ENCODE measurements at regions not wholly inside any gene's neighbourhood (a gene's known extent, or its start where the extent isn't known, plus 50 kb on each side); places are given as distances from the start of the nearest gene placed in this dataset.

DNA sequence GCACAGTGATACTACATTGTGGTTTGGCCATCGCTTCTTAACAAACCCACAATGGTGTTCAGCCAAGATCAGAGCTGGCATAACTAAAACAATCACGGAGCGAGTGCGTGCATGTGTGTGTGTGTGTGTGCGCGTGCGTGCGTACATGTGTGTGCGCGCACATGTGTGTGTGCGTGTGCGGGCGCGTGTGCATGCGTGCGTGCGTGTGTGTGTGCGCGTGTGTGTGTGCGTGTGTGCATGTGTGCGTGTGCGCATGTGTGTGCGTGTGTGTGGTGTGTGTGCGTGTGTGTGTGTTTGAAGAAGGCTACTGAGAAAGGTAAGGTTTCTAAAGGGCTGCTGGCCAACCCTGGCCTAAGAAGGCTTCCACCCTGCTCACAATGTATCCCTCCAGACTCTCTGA is 582.4 kb downstream of the CMPK2 start:
- no peak overlapping the region for H2AFZ ChIP-seq (ENCODE audit: low read depth, low read length)
- no peaks in the 10 kb centered on the region for H3K79me2 ChIP-seq (replicated peaks; ENCODE audit: insufficient read depth, low read length)
- no peaks in the 10 kb centered on the region for H3K36me3 ChIP-seq (ENCODE audit: insufficient read depth, low read length)
- H4K20me1 ChIP-seq (ENCODE audit: insufficient read depth), result no peaks in the 10 kb centered on the region
- TF ChIP-seq MXI1 (conservative IDR thresholded peaks at IDR 0.05; ENCODE audit: poor library complexity, severe bottlenecking) (no peak), EP300 (conservative IDR thresholded peaks at IDR 0.05; ENCODE audit: poor library complexity, severe bottlenecking) (no peak), POLR2AphosphoS5 (IDR thresholded peaks at IDR 0.05) (no peak), EZH2 (IDR thresholded peaks at IDR 0.05; ENCODE audit: borderline replicate concordance, insufficient read depth, low read length, poor library complexity, severe bottlenecking) (no peak), RAD21 (conservative IDR thresholded peaks at IDR 0.05) (no peak), TAF1 (IDR thresholded peaks at IDR 0.05; ENCODE audit: low read depth) (no peak), SMC3 (conservative IDR thresholded peaks at IDR 0.05; ENCODE audit: poor library complexity) (no peak)
- TF ChIP-seq, protein P1, sequence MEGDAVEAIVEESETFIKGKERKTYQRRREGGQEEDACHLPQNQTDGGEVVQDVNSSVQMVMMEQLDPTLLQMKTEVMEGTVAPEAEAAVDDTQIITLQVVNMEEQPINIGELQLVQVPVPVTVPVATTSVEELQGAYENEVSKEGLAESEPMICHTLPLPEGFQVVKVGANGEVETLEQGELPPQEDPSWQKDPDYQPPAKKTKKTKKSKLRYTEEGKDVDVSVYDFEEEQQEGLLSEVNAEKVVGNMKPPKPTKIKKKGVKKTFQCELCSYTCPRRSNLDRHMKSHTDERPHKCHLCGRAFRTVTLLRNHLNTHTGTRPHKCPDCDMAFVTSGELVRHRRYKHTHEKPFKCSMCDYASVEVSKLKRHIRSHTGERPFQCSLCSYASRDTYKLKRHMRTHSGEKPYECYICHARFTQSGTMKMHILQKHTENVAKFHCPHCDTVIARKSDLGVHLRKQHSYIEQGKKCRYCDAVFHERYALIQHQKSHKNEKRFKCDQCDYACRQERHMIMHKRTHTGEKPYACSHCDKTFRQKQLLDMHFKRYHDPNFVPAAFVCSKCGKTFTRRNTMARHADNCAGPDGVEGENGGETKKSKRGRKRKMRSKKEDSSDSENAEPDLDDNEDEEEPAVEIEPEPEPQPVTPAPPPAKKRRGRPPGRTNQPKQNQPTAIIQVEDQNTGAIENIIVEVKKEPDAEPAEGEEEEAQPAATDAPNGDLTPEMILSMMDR (IDR thresholded peaks at IDR 0.05; ENCODE audit: poor library complexity, severe bottlenecking), result no peak
- TF ChIP-seq, protein P2, sequence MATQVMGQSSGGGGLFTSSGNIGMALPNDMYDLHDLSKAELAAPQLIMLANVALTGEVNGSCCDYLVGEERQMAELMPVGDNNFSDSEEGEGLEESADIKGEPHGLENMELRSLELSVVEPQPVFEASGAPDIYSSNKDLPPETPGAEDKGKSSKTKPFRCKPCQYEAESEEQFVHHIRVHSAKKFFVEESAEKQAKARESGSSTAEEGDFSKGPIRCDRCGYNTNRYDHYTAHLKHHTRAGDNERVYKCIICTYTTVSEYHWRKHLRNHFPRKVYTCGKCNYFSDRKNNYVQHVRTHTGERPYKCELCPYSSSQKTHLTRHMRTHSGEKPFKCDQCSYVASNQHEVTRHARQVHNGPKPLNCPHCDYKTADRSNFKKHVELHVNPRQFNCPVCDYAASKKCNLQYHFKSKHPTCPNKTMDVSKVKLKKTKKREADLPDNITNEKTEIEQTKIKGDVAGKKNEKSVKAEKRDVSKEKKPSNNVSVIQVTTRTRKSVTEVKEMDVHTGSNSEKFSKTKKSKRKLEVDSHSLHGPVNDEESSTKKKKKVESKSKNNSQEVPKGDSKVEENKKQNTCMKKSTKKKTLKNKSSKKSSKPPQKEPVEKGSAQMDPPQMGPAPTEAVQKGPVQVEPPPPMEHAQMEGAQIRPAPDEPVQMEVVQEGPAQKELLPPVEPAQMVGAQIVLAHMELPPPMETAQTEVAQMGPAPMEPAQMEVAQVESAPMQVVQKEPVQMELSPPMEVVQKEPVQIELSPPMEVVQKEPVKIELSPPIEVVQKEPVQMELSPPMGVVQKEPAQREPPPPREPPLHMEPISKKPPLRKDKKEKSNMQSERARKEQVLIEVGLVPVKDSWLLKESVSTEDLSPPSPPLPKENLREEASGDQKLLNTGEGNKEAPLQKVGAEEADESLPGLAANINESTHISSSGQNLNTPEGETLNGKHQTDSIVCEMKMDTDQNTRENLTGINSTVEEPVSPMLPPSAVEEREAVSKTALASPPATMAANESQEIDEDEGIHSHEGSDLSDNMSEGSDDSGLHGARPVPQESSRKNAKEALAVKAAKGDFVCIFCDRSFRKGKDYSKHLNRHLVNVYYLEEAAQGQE (IDR thresholded peaks at IDR 0.05; ENCODE audit: borderline replicate concordance), result no peak
- no peaks in the 10 kb centered on the region for H3K9me3 ChIP-seq (ENCODE audit: low read length)
- H3K9ac ChIP-seq (ENCODE audit: low read length), result no peak overlapping the region
- H3K27me3 ChIP-seq (ENCODE audit: insufficient read depth, low read depth, low read length), result no peaks in the 10 kb centered on the region
- H3K9me2 ChIP-seq (ENCODE audit: insufficient read depth, low read length), result no peaks in the 10 kb centered on the region
- H3F3A ChIP-seq (ENCODE audit: insufficient read depth, low read length, poor library complexity, severe bottlenecking), result no peaks in the 10 kb centered on the region
- no peak overlapping the region for H3K4me2 ChIP-seq (ENCODE audit: low read length)
- H3K27ac ChIP-seq (ENCODE audit: low read length), result no peak overlapping the region
- no peak overlapping the region for H3K4me3 ChIP-seq (ENCODE audit: low read length)

DNA sequence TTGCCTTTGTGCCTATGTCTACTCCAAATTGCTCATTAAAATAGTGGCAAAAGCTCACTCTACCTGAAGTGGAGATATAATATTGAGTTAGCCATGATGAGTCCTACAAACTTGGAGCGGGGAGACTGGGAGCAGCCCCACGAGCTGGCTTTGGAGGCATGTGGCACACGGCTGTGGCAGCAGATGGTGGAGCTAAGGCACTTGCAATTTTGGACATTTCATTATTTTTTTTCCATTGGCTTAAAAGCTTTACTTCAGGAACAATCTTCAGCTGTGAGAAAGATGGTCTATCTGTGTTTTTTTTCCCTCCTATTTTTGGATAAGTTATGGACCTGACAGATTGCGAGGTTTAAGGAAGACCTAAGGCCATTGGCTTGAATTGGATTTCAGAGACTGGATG is 578.3 kb downstream of the CMPK2 start:
- no peaks in the 10 kb centered on the region for H3K27me3 ChIP-seq (ENCODE audit: insufficient read depth, low read depth, low read length)
- no peak overlapping the region for H3K9ac ChIP-seq (ENCODE audit: low read length)
- H3K9me2 ChIP-seq (ENCODE audit: insufficient read depth, low read length), result no peaks in the 10 kb centered on the region
- no peak overlapping the region for H3K27ac ChIP-seq (ENCODE audit: low read length)
- H3K79me2 ChIP-seq (replicated peaks; ENCODE audit: insufficient read depth, low read length), result no peaks in the 10 kb centered on the region
- H3K9me3 ChIP-seq (ENCODE audit: low read length), result no peaks in the 10 kb centered on the region
- H2AFZ ChIP-seq (ENCODE audit: low read depth, low read length), result no peak overlapping the region
- H3K36me3 ChIP-seq (ENCODE audit: insufficient read depth, low read length), result no peaks in the 10 kb centered on the region
- TF ChIP-seq EZH2 (IDR thresholded peaks at IDR 0.05; ENCODE audit: borderline replicate concordance, insufficient read depth, low read length, poor library complexity, severe bottlenecking), result no peak
- no peaks in the 10 kb centered on the region for H4K20me1 ChIP-seq (ENCODE audit: insufficient read depth)
- H3K4me2 ChIP-seq (ENCODE audit: low read length), result no peak overlapping the region
- no peak overlapping the region for H3K4me3 ChIP-seq (ENCODE audit: low read length)
- H3F3A ChIP-seq (ENCODE audit: insufficient read depth, low read length, poor library complexity, severe bottlenecking), result peaks cover 3% of the 10 kb centered on the region

DNA sequence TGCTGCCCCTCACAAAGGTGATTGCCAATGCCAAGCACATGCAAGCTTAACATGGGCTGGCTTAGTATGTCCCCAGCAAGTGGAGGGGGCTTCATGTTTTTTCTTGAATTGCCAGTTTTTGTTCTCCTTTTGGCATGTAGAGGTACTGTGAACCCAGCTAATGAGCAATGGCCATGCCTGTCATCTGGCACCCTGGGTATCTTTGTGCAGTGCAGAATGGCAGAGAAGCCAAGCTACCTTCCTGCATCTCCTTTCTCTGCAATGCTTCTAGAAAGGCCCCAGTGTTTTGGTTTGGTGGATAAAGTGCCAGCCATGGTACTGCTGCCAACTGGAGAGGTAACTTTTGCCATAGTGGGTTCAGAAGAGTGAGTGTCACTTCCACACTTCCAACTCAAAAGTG is 576.9 kb downstream of the CMPK2 start:
- Histone ChIP-seq H3K27ac (ENCODE audit: low read length) (no peak overlapping the region), H3K9ac (ENCODE audit: low read length) (no peak overlapping the region), H3K36me3 (ENCODE audit: insufficient read depth, low read length) (no peaks in the 10 kb centered on the region), H3K27me3 (ENCODE audit: insufficient read depth, low read depth, low read length) (no peaks in the 10 kb centered on the region), H3F3A (ENCODE audit: insufficient read depth, low read length, poor library complexity, severe bottlenecking) (peaks cover 3% of the 10 kb centered on the region), H3K9me2 (ENCODE audit: insufficient read depth, low read length) (no peaks in the 10 kb centered on the region), H3K9me3 (ENCODE audit: low read length) (no peaks in the 10 kb centered on the region), H3K4me2 (ENCODE audit: low read length) (no peak overlapping the region), H3K79me2 (replicated peaks; ENCODE audit: insufficient read depth, low read length) (no peaks in the 10 kb centered on the region), H3K4me3 (ENCODE audit: low read length) (no peak overlapping the region), H2AFZ (ENCODE audit: low read depth, low read length) (no peak overlapping the region), H4K20me1 (ENCODE audit: insufficient read depth) (no peaks in the 10 kb centered on the region)
- TF ChIP-seq, protein P1 (IDR thresholded peaks at IDR 0.05; ENCODE audit: poor library complexity, severe bottlenecking), result no peak
- TF ChIP-seq TAF1 (IDR thresholded peaks at IDR 0.05; ENCODE audit: low read depth) (no peak), EZH2 (IDR thresholded peaks at IDR 0.05; ENCODE audit: borderline replicate concordance, insufficient read depth, low read length, poor library complexity, severe bottlenecking) (no peak), MXI1 (conservative IDR thresholded peaks at IDR 0.05; ENCODE audit: poor library complexity, severe bottlenecking) (no peak)

All from neural cell (in vitro differentiated cells).